CD4-positive, alpha-beta memory T cell (primary cell): ENCODE measurements at regions not wholly inside any gene's neighbourhood (a gene's known extent, or its start where the extent isn't known, plus 50 kb on each side); places are given as distances from the start of the nearest gene placed in this dataset.
A peak's percentile ranks its signal among the peaks of the same experiment; 100 is the strongest.

ENCODE experiments used
- CTCF ChIA-PET: fragments of 350-600 bp; sonication (Branson Sonifier 250); formaldehyde crosslinking; loops from one replicate; lab custom pipeline; 2021; ENCODE audit warnings: inconsistent platforms; ENCODE audit not compliant: partially characterized antibody; lab: Charles Lee
- POLR2A ChIA-PET: fragments of 350-600 bp; sonication (Branson Sonifier 250); formaldehyde crosslinking; loops from one replicate; lab custom pipeline; 2021; ENCODE audit not compliant: partially characterized antibody; lab: Charles Lee
- DNase-seq, 5 donors: peaks; one replicate each; pipeline versions ENCODE4 v3.0.0 to v3.0.0-alpha.2; 2020 to 2022; ENCODE audit warnings: mixed read lengths in 1 of 5
- H3K27ac ChIP-seq: one replicate; pipeline ENCODE4 v1.7.0; 2013; ENCODE audit warnings: low read depth, low read length
- H3K27me3 ChIP-seq: 2 replicates; pipeline ENCODE4 v1.7.0; 2013; ENCODE audit warnings: mild to moderate bottlenecking, low read length, moderate library complexity; ENCODE audit not compliant: insufficient read depth
- H3K36me3 ChIP-seq: 2 replicates; pipeline ENCODE4 v1.7.0; 2013; ENCODE audit warnings: mild to moderate bottlenecking, low read length, moderate library complexity; ENCODE audit not compliant: insufficient read depth
- H3K4me1 ChIP-seq: 2 replicates; pipeline ENCODE4 v1.7.0; 2013; ENCODE audit warnings: mild to moderate bottlenecking, low read length, moderate library complexity; ENCODE audit not compliant: insufficient read depth
- H3K4me3 ChIP-seq, 2 donors: one replicate each; pipeline ENCODE4 v1.7.0; 2013; ENCODE audit warnings: low read length in 2 of 2, mild to moderate bottlenecking in 1 of 2
- H3K9me3 ChIP-seq, 2 donors: one replicate each; pipeline ENCODE4 v1.7.0; 2013; ENCODE audit warnings: low read length in 2 of 2, control low read depth in 1 of 2; ENCODE audit not compliant: control insufficient read depth in 1 of 2
- H3K27ac Mint-ChIP-seq, 7 donors: one replicate each; pipeline ENCODE4 v1.8.0; 2020 to 2021; ENCODE audit warnings: mixed read lengths in 7 of 7, mild to moderate bottlenecking in 6 of 7, inconsistent platforms in 3 of 7, moderate library complexity in 3 of 7
- H3K27me3 Mint-ChIP-seq, 2 donors: one replicate each; pipeline ENCODE4 v1.8.0; 2020 to 2021; ENCODE audit warnings: mixed read lengths in 2 of 2
- H3K36me3 Mint-ChIP-seq, 2 donors: one replicate each; pipeline ENCODE4 v1.8.0; 2020 to 2021; ENCODE audit warnings: mixed read lengths in 2 of 2, inconsistent platforms in 1 of 2, mild to moderate bottlenecking in 1 of 2
- H3K4me1 Mint-ChIP-seq, 4 donors: one replicate each; pipeline ENCODE4 v1.8.0; 2020 to 2021; ENCODE audit warnings: mixed read lengths in 4 of 4, mild to moderate bottlenecking in 1 of 4
- H3K4me3 Mint-ChIP-seq, 8 donors: one replicate each; pipeline ENCODE4 v1.8.0; 2020 to 2021; ENCODE audit warnings: mixed read lengths in 8 of 8, mild to moderate bottlenecking in 7 of 8, moderate library complexity in 6 of 8, inconsistent platforms in 3 of 8
- H3K9me3 Mint-ChIP-seq, 8 donors: one replicate each; pipeline ENCODE4 v1.8.0; 2020 to 2021; ENCODE audit warnings: mixed read lengths in 8 of 8, mild to moderate bottlenecking in 5 of 8, inconsistent platforms in 3 of 8, moderate library complexity in 1 of 8
- intact Hi-C: fragments of 100-400 bp; cut with micrococcal nuclease; formaldehyde crosslinking; loops from one replicate; pipeline ENCODE4 v1.15.1; 2023

DNA sequence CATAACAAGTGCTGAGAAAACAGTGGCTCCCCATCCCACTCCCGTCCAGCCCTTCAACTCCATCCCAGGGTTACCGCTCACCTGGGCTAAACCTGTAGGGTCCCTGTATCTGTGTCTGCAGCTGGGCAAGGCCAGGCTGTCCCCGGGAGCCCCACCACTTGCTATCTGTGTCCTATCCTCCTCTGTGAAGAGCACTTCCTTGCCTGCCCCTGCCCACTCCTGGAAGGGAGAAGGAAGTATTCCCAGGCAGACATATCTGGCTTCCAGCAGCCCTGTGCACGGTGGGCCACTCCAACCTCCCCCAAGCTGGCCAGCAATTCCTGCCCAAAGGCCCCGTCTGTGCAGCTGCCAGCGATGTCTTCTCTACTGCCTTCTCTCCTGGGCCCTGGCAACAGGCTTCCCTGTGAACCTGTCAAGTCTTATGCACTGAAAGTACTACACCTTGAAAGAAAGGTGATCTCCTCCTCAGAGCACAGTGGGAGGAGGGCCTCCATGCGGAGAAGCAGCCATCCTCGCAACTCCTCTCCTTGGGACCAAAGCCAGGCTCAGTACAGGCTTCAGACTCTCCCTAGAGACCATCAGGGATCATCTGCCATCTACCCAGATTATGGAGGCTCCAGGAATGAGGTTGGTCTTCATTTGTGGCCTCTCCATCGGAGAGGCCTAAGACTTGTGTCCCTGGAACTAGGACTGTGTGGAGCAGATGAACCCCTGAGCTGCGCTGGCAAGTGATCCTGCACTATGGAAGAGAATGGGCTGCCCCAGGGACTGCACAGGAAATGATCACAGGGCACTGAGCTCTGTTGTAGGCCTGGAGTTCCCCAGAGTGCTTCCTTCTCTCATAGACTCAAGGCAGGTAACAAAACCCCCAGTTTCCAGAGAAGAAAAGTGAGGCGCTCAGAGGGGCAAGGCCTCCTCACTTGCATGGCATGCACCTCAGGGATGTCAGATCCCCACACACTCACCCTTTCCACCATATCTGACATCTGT lies 663.6 kb downstream of the BCL11B start:
- H3K4me3 Mint-ChIP-seq = no peak overlapping the region
- no peak overlapping the region for H3K27ac ChIP-seq
- peak overlapping the region in 2 of 7 donors; percentile 43 for H3K27ac Mint-ChIP-seq
- ChIA-PET POLR2A (no interaction called here), CTCF (no interaction called here)
- no peaks in the 10 kb centered on the region for H3K9me3 ChIP-seq
- H3K4me1 Mint-ChIP-seq = peaks cover 0 to 11% (median 5%) of the 10 kb centered on the region in 4 donors
- H3K9me3 Mint-ChIP-seq = no peaks in the 10 kb centered on the region
- H3K27me3 Mint-ChIP-seq = no peaks in the 10 kb centered on the region
- H3K36me3 ChIP-seq = no peaks in the 10 kb centered on the region
- DNase-seq = no peak
- H3K4me1 ChIP-seq = no peaks in the 10 kb centered on the region
- no peak overlapping the region for H3K4me3 ChIP-seq
- no peaks in the 10 kb centered on the region for H3K36me3 Mint-ChIP-seq
- no peaks in the 10 kb centered on the region for H3K27me3 ChIP-seq
- intact Hi-C loops = no loop called here

DNA sequence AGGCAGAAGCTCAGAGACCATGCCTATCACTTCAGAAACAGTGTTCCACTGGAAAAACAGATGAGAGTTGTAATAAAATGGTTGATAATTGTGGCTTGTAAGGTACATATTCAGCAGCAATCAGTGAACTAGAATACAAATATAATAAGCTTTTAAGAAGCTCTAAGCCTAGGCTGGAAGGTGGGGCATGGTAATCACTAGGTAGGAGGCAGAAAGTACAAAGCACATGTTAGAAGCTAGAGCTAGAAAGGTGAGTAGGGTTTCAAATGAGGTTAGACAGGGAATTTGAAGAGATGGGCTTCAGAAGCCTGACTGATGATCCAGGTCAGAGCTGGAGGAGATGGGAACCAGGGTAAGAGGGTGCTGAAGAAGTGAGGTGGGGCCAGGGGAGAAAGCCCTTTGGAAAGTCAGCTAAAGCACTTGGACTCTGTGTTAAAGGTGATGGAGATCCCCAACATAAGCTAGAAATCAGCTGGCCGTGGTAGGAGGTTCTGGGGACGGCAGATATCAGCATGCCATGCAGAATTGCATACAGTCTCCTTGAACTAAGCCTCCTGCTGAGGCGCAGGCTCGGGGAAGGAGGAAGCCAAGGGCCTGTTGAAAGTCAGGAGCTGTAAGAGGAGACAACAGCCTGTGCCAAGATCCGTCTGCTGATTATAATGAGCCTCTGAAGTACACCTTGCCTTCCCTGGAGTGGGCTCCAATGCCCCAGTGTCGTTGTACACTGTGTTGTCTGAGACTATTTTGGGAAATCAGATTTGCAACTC lies 659.4 kb downstream of the BCL11B start:
- H3K27ac Mint-ChIP-seq = no peak overlapping the region
- H3K27me3 ChIP-seq = no peaks in the 10 kb centered on the region
- peaks cover 0 to 11% (median 5%) of the 10 kb centered on the region in 4 donors for H3K4me1 Mint-ChIP-seq
- no peaks in the 10 kb centered on the region for H3K27me3 Mint-ChIP-seq
- H3K9me3 ChIP-seq = no peaks in the 10 kb centered on the region
- H3K4me3 Mint-ChIP-seq = no peak overlapping the region
- no peaks in the 10 kb centered on the region for H3K36me3 Mint-ChIP-seq
- H3K4me1 ChIP-seq = no peaks in the 10 kb centered on the region
- no peaks in the 10 kb centered on the region for H3K36me3 ChIP-seq
- H3K9me3 Mint-ChIP-seq = peaks cover 0 to 8% (median 0%) of the 10 kb centered on the region in 8 donors
- H3K27ac ChIP-seq = no peak overlapping the region
- ChIA-PET CTCF (no interaction called here), POLR2A (no interaction called here)
- intact Hi-C loops = no loop called here
- no peak overlapping the region for H3K4me3 ChIP-seq
- no peak for DNase-seq

DNA sequence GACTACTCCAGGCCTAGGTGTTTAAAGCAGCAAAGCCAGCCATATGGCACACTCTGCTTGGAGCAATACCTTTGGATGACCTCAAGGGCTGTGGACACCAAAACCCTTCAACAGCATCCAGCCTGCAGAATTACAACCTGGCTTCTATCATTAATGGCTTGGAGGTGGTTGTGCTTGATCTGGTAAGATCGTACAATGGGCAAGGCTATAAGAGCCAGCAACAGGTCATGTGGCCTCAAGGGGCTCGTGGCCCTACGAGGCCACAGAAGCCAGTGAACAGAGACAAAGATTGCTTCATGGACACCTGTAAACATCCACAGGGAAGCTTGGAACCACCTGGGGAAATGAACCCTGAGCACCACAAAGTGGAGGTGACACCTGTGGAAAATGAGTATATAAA lies 657.3 kb downstream of the BCL11B start:
- peaks cover 0 to 10% (median under 1%) of the 10 kb centered on the region in 8 donors for H3K9me3 Mint-ChIP-seq
- no peaks in the 10 kb centered on the region for H3K36me3 Mint-ChIP-seq
- CTCF ChIA-PET = interaction anchor here (1.1 kb wide), 1 partner anchor 13 kb away, joined by 3 read pairs; no protein-coding TSS in a partner anchor

DNA sequence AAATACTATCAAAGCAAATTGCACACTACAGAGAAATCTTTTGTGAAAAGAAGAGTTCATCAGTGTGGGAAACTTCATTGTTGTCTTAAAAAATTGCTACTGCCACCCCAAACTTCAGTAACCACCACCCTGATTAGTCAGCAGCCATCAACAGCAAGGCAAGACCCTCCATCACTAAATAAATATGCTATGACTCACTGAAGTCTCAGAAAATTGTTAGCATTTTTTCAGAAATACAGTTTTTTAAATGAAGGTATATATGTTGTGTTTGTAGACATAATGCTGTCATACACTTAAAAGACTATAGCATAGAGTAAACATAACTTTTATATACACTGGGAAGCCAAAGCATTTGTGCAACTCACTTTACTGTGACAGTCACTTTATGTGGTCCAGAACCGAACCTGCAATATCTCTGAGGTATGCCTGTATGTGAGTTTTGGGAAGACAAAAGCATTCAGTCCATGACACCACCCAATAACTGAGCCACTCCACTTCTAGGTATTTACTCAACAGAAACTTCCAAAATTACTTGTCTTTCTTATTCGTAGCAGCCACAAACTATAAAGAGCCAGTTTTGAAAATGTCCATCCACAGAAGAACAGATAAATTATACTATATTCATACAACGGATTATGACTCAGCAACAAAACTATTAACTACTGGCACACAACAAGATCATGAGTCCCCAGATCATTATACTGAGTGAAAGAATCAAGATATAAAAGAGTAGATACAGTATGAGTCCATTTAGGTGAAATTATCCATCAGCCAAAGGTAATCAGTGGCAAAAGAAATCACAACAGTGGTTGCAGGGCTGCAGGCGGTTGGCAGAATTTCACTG lies 649.6 kb downstream of the BCL11B start:
- intact Hi-C loops = no loop called here
- POLR2A ChIA-PET = no interaction called here
- Histone ChIP-seq H3K27ac (no peak overlapping the region), H3K9me3 (no peaks in the 10 kb centered on the region), H3K27me3 (no peaks in the 10 kb centered on the region), H3K36me3 (no peaks in the 10 kb centered on the region), H3K4me1 (no peaks in the 10 kb centered on the region), H3K4me3 (no peak overlapping the region)
- H3K27ac Mint-ChIP-seq = no peak overlapping the region
- H3K36me3 Mint-ChIP-seq = no peaks in the 10 kb centered on the region
- CTCF ChIA-PET = no interaction called here
- H3K4me1 Mint-ChIP-seq = no peaks in the 10 kb centered on the region
- no peak for DNase-seq
- no peak overlapping the region for H3K4me3 Mint-ChIP-seq
- H3K27me3 Mint-ChIP-seq = peaks cover 0 to 1% of the 10 kb centered on the region in 2 donors
- peaks cover 0 to 10% (median 6%) of the 10 kb centered on the region in 8 donors for H3K9me3 Mint-ChIP-seq

More for the DNA sequence above, 657.3 kb downstream of the BCL11B start:
- intact Hi-C loops = no loop called here
- H3K4me1 ChIP-seq = no peaks in the 10 kb centered on the region
- H3K27me3 Mint-ChIP-seq = no peaks in the 10 kb centered on the region
- H3K4me3 Mint-ChIP-seq = no peak overlapping the region
- H3K27me3 ChIP-seq = no peaks in the 10 kb centered on the region
- H3K9me3 ChIP-seq = no peaks in the 10 kb centered on the region
- H3K27ac ChIP-seq = no peak overlapping the region
- no peak overlapping the region for H3K4me3 ChIP-seq
- no peak for DNase-seq
- POLR2A ChIA-PET = no interaction called here
- H3K27ac Mint-ChIP-seq = no peak overlapping the region
- H3K4me1 Mint-ChIP-seq = no peaks in the 10 kb centered on the region
- H3K36me3 ChIP-seq = no peaks in the 10 kb centered on the region

DNA sequence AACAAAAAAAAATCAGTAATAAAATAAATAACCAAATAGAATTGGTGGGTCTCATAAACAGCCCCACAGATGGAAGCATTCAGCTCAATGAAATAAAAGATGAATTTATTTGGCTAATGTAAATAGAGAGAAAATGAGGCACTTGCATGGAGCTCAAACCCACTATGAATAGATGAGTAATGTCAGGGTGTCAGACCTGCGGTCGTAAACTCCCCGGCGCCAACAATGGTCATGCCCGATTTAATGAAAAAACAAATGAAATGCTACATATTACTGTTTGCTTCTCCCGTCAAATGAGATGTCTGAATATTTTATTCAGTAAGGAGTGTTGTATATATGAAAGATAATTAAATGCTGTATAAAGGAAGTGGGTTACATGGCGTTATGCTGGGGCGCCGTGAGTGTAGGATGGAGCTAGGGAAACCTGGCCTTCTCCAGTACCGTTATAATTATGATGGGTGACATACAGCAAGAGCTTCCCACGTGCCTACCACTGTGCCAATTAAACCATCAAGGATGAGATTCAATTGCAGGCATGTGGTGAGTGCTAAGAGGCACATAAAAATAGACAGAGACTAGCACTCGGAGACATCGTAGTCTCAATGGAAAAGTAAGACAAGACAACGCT lies 648.1 kb downstream of the BCL11B start:
- no peaks in the 10 kb centered on the region for H3K4me1 ChIP-seq
- Mint-ChIP-seq H3K27me3 (peaks cover 0 to 1% of the 10 kb centered on the region in 2 donors), H3K9me3 (peaks cover 3 to 18% (median 10%) of the 10 kb centered on the region in 8 donors), H3K4me1 (no peaks in the 10 kb centered on the region), H3K4me3 (no peak overlapping the region), H3K36me3 (peaks cover 0 to 2% of the 10 kb centered on the region in 2 donors), H3K27ac (no peak overlapping the region)
- no peaks in the 10 kb centered on the region for H3K36me3 ChIP-seq
- H3K27ac ChIP-seq = no peak overlapping the region
- intact Hi-C loops = no loop called here
- no peak for DNase-seq
- CTCF ChIA-PET = interaction anchor here (1.1 kb wide), 1 partner anchor 8 kb away, joined by 3 read pairs; no protein-coding TSS in a partner anchor
- H3K9me3 ChIP-seq = no peaks in the 10 kb centered on the region
- POLR2A ChIA-PET = no interaction called here
- no peaks in the 10 kb centered on the region for H3K27me3 ChIP-seq
- H3K4me3 ChIP-seq = no peak overlapping the region

DNA sequence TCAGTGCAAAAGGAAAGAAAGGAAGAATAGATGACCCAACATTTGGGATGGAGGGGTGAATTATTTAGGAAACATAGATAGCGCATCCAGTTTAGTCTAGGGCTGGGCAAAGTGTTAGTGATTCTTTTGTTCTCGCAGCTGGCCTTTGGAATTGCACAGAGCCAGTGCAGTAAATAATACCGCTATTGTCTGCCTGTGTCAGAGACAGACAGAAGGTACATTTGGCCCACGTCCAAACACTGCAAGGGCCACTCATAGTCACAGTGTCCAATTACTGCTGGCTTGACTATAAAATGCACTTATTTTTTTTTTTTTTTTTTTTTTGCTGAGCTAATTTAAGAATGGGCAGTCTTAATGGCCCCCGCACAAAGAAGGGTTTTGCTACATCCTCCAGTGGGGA lies 638.6 kb downstream of the BCL11B start:
- H3K9me3 ChIP-seq = no peaks in the 10 kb centered on the region
- H3K4me1 Mint-ChIP-seq = no peaks in the 10 kb centered on the region
- POLR2A ChIA-PET = no interaction called here
- no peak overlapping the region for H3K27ac ChIP-seq
- H3K9me3 Mint-ChIP-seq = peaks cover 0 to 5% (median 0%) of the 10 kb centered on the region in 8 donors
- H3K36me3 Mint-ChIP-seq = peaks cover 0 to 1% of the 10 kb centered on the region in 2 donors
- no peaks in the 10 kb centered on the region for H3K27me3 ChIP-seq
- CTCF ChIA-PET = no interaction called here
- no peak overlapping the region for H3K4me3 ChIP-seq
- H3K36me3 ChIP-seq = no peaks in the 10 kb centered on the region
- no peaks in the 10 kb centered on the region for H3K27me3 Mint-ChIP-seq
- H3K4me3 Mint-ChIP-seq = no peak overlapping the region
- no peak for DNase-seq
- no peak overlapping the region for H3K27ac Mint-ChIP-seq
- no peaks in the 10 kb centered on the region for H3K4me1 ChIP-seq
- intact Hi-C loops = no loop called here
